Endothelial cell (in vitro differentiated cells): ENCODE measurements at regions not wholly inside any gene's neighbourhood (a gene's known extent, or its start where the extent isn't known, plus 50 kb on each side); places are given as distances from the start of the nearest gene placed in this dataset.

Experiments
- DNase-seq: peaks from one replicate; pipeline ENCODE4 v3.0.0; 2021; ENCODE audit warnings: low spot score
- H3K27ac Mint-ChIP-seq: one replicate; pipeline ENCODE4 v1.8.0; 2021; ENCODE audit warnings: mixed read lengths, inconsistent platforms; ENCODE audit not compliant: unreplicated experiment
- H3K27me3 Mint-ChIP-seq: one replicate; pipeline ENCODE4 v1.8.0; 2021; ENCODE audit warnings: mild to moderate bottlenecking, moderate library complexity, mixed read lengths, inconsistent platforms; ENCODE audit not compliant: unreplicated experiment
- H3K36me3 Mint-ChIP-seq: one replicate; pipeline ENCODE4 v1.8.0; 2021; ENCODE audit warnings: mild to moderate bottlenecking, low read depth, mixed read lengths, inconsistent platforms; ENCODE audit not compliant: unreplicated experiment
- H3K4me1 Mint-ChIP-seq: one replicate; pipeline ENCODE4 v1.8.0; 2021; ENCODE audit warnings: mild to moderate bottlenecking, mixed read lengths, inconsistent platforms; ENCODE audit not compliant: unreplicated experiment
- H3K4me3 Mint-ChIP-seq: one replicate; pipeline ENCODE4 v1.8.0; 2021; ENCODE audit warnings: mild to moderate bottlenecking, mixed read lengths, inconsistent platforms; ENCODE audit not compliant: unreplicated experiment
- H3K9me3 Mint-ChIP-seq: one replicate; pipeline ENCODE4 v1.8.0; 2021; ENCODE audit warnings: mixed read lengths, inconsistent platforms; ENCODE audit not compliant: unreplicated experiment
- TF ChIP-seq, protein P1 (sequence below): fragments of 200-600 bp; sonication (generic); IDR thresholded peaks from one replicate; pipeline ENCODE4 v1.5.0; 2021; ENCODE audit warnings: antibody characterized with exemption; ENCODE audit not compliant: unreplicated experiment

DNA sequence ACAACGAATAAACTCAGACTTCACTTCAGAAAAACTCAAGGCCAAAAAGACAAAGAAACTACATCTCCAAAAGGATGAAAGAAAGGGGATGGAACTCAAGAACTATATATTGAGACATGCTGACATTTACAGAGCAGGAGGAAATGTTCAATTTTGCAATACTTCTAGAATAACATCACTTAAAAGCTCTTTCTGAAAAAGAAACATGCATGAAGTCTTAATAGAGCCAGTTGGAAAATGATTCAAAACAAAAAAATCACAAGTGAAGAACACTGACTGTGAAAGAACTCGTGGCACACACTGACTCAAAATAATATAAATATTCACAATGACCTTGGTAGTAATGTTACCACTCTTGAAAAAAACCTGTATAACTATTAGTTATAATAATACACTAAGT lies 267.8 kb upstream of the NREP start:
- TF ChIP-seq, protein P1, sequence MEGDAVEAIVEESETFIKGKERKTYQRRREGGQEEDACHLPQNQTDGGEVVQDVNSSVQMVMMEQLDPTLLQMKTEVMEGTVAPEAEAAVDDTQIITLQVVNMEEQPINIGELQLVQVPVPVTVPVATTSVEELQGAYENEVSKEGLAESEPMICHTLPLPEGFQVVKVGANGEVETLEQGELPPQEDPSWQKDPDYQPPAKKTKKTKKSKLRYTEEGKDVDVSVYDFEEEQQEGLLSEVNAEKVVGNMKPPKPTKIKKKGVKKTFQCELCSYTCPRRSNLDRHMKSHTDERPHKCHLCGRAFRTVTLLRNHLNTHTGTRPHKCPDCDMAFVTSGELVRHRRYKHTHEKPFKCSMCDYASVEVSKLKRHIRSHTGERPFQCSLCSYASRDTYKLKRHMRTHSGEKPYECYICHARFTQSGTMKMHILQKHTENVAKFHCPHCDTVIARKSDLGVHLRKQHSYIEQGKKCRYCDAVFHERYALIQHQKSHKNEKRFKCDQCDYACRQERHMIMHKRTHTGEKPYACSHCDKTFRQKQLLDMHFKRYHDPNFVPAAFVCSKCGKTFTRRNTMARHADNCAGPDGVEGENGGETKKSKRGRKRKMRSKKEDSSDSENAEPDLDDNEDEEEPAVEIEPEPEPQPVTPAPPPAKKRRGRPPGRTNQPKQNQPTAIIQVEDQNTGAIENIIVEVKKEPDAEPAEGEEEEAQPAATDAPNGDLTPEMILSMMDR, result no peak

DNA sequence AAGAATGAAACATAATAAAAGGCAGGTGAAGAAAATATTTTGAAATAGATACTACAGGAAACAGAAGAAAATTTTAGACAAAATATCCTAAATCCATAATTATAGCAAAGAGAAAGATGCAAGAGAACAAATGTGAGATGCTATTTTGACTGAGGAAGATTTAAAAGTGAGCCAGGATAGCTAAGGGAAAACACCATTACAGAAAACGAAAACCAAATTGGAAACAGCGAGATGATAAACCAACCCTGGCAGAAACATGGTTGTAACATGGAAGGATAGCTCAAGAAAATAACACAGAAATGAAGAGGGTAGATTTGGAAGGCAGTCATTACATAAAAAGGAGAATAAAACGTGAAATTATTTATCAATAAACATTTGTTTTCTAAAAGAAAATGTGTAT lies 267.2 kb upstream of the NREP start:
- Mint-ChIP-seq H3K27ac (no peak overlapping the region), H3K4me1 (no peaks in the 10 kb centered on the region), H3K36me3 (no peaks in the 10 kb centered on the region), H3K27me3 (no peaks in the 10 kb centered on the region), H3K9me3 (no peaks in the 10 kb centered on the region), H3K4me3 (no peak overlapping the region)
- TF ChIP-seq, protein P1, result no peak
- no peak for DNase-seq

More for the DNA sequence above, 267.8 kb upstream of the NREP start:
- no peak for DNase-seq
- Mint-ChIP-seq H3K27ac (no peak overlapping the region), H3K4me3 (no peak overlapping the region), H3K27me3 (no peaks in the 10 kb centered on the region), H3K9me3 (no peaks in the 10 kb centered on the region), H3K36me3 (no peaks in the 10 kb centered on the region), H3K4me1 (no peaks in the 10 kb centered on the region)

DNA sequence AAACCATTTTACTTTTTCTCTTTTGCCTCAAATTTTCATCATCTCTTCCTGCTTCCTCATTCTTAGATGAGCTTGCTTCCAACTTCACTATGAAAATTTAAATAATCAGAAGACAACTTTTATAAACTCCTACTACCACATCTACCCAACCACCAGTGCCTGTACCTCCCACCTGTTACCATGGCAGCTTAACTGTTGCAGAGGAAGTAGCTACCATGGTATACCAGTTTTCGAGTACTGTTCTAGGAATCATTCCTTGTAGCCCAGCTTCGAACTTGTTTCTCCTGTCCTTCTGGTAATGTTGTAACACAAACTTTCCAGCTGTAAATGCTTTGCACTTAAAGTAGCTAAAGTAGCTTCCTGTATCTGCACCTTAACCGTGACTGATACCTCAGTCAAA lies 266.8 kb upstream of the NREP start:
- H3K36me3 Mint-ChIP-seq, result no peaks in the 10 kb centered on the region
- no peaks in the 10 kb centered on the region for H3K4me1 Mint-ChIP-seq
- H3K9me3 Mint-ChIP-seq, result no peaks in the 10 kb centered on the region
- H3K27ac Mint-ChIP-seq, result no peak overlapping the region
- DNase-seq, result no peak
- H3K4me3 Mint-ChIP-seq, result no peak overlapping the region
- TF ChIP-seq, protein P1, result no peak
- no peaks in the 10 kb centered on the region for H3K27me3 Mint-ChIP-seq

DNA sequence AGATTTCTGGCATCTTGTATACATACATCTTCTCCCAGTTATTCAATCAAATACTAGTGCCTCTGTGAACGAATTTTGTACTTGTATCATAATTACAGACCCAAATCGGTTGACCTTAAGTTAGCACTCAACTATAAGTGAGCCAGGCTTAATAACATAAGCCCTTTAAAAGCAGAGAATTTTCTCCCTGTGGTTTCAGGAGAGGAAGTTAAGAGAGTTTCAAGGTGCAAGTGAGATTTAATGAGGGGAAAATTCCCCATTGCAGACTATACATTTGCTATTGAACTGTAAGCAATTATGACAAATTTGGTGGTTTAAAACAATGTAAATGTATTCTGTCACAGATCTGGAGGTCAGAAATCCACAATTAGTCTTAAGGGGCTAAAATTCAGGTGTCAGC lies 261.9 kb upstream of the NREP start:
- Mint-ChIP-seq H3K36me3 (no peaks in the 10 kb centered on the region), H3K4me3 (no peak overlapping the region), H3K4me1 (no peaks in the 10 kb centered on the region), H3K9me3 (no peaks in the 10 kb centered on the region), H3K27ac (no peak overlapping the region), H3K27me3 (no peaks in the 10 kb centered on the region)
- TF ChIP-seq, protein P1, result no peak
- no peak for DNase-seq

DNA sequence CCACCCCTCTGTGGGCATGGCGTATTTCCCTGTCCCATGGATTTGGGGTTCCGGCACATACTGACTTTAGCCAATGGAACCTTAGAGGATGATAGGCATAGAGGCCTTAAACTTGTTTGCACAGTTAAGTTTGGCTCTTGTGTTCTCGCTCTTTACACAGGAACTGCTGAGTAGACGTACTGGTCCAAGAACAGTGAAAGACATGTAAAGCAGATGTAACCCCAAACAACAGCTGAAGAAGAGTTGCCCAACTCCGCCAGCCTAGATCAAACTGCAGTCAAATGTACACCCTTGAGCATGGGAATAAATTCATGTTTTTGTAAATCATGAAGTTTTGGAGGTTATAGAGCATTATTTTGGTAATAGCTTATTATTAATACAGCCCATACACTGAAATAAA lies 260.0 kb upstream of the NREP start:
- DNase-seq, result no peak
- H3K27ac Mint-ChIP-seq, result no peak overlapping the region
- H3K27me3 Mint-ChIP-seq, result no peaks in the 10 kb centered on the region
- TF ChIP-seq, protein P1, result no peak
- no peaks in the 10 kb centered on the region for H3K4me1 Mint-ChIP-seq
- H3K9me3 Mint-ChIP-seq, result no peaks in the 10 kb centered on the region
- H3K4me3 Mint-ChIP-seq, result no peak overlapping the region
- no peaks in the 10 kb centered on the region for H3K36me3 Mint-ChIP-seq
